Cerebellar cortex (tissue), 1 donor: ENCODE measurements at regions not wholly inside any gene's neighbourhood (a gene's known extent, or its start where the extent isn't known, plus 50 kb on each side); places are given as distances from the start of the nearest gene placed in this dataset.
"Not testable (repeated sequence)": the region's sequence is repeated elsewhere in the genome, so short reads cannot be mapped to it uniquely, and the experiment has no call there.

Source experiments
- DNase-seq: peaks from one replicate; pipeline ENCODE4 v3.0.0-alpha.2; 2015; ENCODE audit warnings: low spot score

GRCh38 chr3:11739706-11740105 lies 96.0 kb upstream of the VGLL4 start:
- peak; percentile 23 for DNase-seq

GRCh38 chr3:11739123-11739522 lies 95.4 kb upstream of the VGLL4 start:
- no peak for DNase-seq

- no peak for DNase-seq
Measured at GRCh38 chr3:11737742-11738141, 94.0 kb upstream of the VGLL4 start.

GRCh38 chr3:11736136-11736833 lies 92.6 kb upstream of the VGLL4 start:
- no peak for DNase-seq

- no peak for DNase-seq
Measured at GRCh38 chr3:11735638-11736037, 91.9 kb upstream of the VGLL4 start.

GRCh38 chr3:11735111-11735510 lies 91.4 kb upstream of the VGLL4 start:
- DNase-seq: not testable (repeated sequence)

- no peak for DNase-seq
Measured at GRCh38 chr3:11733914-11734313, 90.2 kb upstream of the VGLL4 start.

- no peak for DNase-seq
Measured at GRCh38 chr3:11727207-11727606, 83.5 kb upstream of the VGLL4 start.

- no peak for DNase-seq
Measured at GRCh38 chr3:11726146-11726545, 82.4 kb upstream of the VGLL4 start.

- not testable (repeated sequence) for DNase-seq
Measured at GRCh38 chr3:11725340-11725641, 81.6 kb upstream of the VGLL4 start.

GRCh38 chr3:11724615-11725339 lies 81.1 kb upstream of the VGLL4 start:
- no peak for DNase-seq

- DNase-seq: no peak
Measured at GRCh38 chr3:11721479-11721878, 77.8 kb upstream of the VGLL4 start.

GRCh38 chr3:11720917-11721411 lies 77.2 kb upstream of the VGLL4 start:
- peak; percentile 74 for DNase-seq

- peak; percentile 85 for DNase-seq
Measured at GRCh38 chr3:11720304-11720898, 76.7 kb upstream of the VGLL4 start.

- DNase-seq: peak; percentile 92
Measured at GRCh38 chr3:11719406-11720303, 75.9 kb upstream of the VGLL4 start.

- DNase-seq: peak; percentile 67
Measured at GRCh38 chr3:11718637-11719405, 75.1 kb upstream of the VGLL4 start.

- DNase-seq: peak; percentile 46
Measured at GRCh38 chr3:11717768-11718636, 74.3 kb upstream of the VGLL4 start.

GRCh38 chr3:11717301-11717700 lies 73.6 kb upstream of the VGLL4 start:
- no peak for DNase-seq

GRCh38 chr3:11716573-11717290 lies 73.0 kb upstream of the VGLL4 start:
- DNase-seq: no peak

GRCh38 chr3:11713171-11713570 lies 69.5 kb upstream of the VGLL4 start:
- DNase-seq: no peak
